Stomach (tissue), 8 donors: ENCODE measurements at regions not wholly inside any gene's neighbourhood (a gene's known extent, or its start where the extent isn't known, plus 50 kb on each side); places are given as distances from the start of the nearest gene placed in this dataset.

Experiments
- DNase-seq, 2 donors: peaks; one replicate each; pipeline versions ENCODE4 v3.0.0 to v3.0.0-alpha.2; 2013 to 2019
- H3K27ac ChIP-seq, 5 donors: fragments of 200-600 bp in 4 of 5; sonication (generic) in 4 of 5; one replicate each; pipeline ENCODE4 v1.5.1; 2013 to 2019; ENCODE audit warnings: mild to moderate bottlenecking in 1 of 5, moderate library complexity in 1 of 5
- H3K27me3 ChIP-seq, 3 donors: fragments of 200-600 bp; sonication (generic); one replicate each; pipeline ENCODE4 v1.5.1; 2017 to 2019; ENCODE audit warnings: mixed run types in 1 of 3
- H3K36me3 ChIP-seq, 4 donors: fragments of 200-600 bp; sonication (generic); 1 replicate in 3 of 4; 2 replicates in 1 of 4; pipeline ENCODE4 v1.5.1; 2016 to 2019
- H3K4me1 ChIP-seq, 4 donors: fragments of 200-600 bp; sonication (generic); one replicate each; pipeline ENCODE4 v1.5.1; 2016 to 2019
- H3K4me3 ChIP-seq, 4 donors: fragments of 200-600 bp; sonication (generic) in 3 of 4; one replicate each; pipeline ENCODE4 v1.5.1; 2016 to 2019; ENCODE audit warnings: mild to moderate bottlenecking in 1 of 4
- H3K9me3 ChIP-seq, 4 donors: fragments of 200-600 bp; sonication (generic); one replicate each; pipeline ENCODE4 v1.5.1; 2016 to 2019
- CTCF ChIP-seq, 7 experiments: fragments of 450-650 bp in 4 of 7; fragments of 200-600 bp in 3 of 7; sonication (generic) in 3 of 7; IDR thresholded peaks; one replicate each; pipeline ENCODE4 v1.5.1; 2016 to 2019; ENCODE audit warnings: antibody characterized with exemption in 7 of 7, control low read depth in 2 of 7, mild to moderate bottlenecking in 1 of 7
- EP300 ChIP-seq: sonication (generic); formaldehyde crosslinking; IDR thresholded peaks from one replicate; pipeline ENCODE4 v1.6.1; 2017; ENCODE audit warnings: antibody characterized with exemption
- POLR2A ChIP-seq, 4 donors: fragments of 450-650 bp; IDR thresholded peaks; one replicate each; pipeline ENCODE4 v1.6.1; 2016; ENCODE audit warnings: antibody characterized with exemption in 4 of 4, control low read depth in 2 of 4, mild to moderate bottlenecking in 1 of 4, moderate library complexity in 1 of 4
- POLR2AphosphoS5 ChIP-seq, 3 donors: sonication (generic); formaldehyde crosslinking; IDR thresholded peaks; one replicate each; pipeline ENCODE4 v1.6.1; 2016; ENCODE audit warnings: antibody characterized with exemption in 3 of 3
- WGBS, 5 donors: extraction: QIAGEN DNeasy Blood & Tissue Kit in 3 of 5; methylation state at CpG; one replicate each; pipeline versions ENCODE4 v1.1.5 to v1.1.7; 2013 to 2018; 5-methylcytosine and 5-hydroxymethylcytosine counted together
- intact Hi-C: fragments of 100-400 bp; cut with DNase I; formaldehyde crosslinking; loops from one replicate; pipeline ENCODE4 v1.15.1; 2023; ENCODE audit warnings: low total_unique reads
- donor health status: healthy with polysubstance abuse.
- donor health status: Bipolar disorder and iron deficiency.
- donor health status: healthy.

GRCh38 chr2:226352941-226353560 is 446.6 kb downstream of the IRS1 start:
- Histone ChIP-seq H3K4me1 (no peaks in the 10 kb centered on the region), H3K36me3 (no peaks in the 10 kb centered on the region), H3K27ac (no peak overlapping the region), H3K9me3 (no peaks in the 10 kb centered on the region), H3K4me3 (no peak overlapping the region), H3K27me3 (no peaks in the 10 kb centered on the region)
- DNase-seq = no peak
- TF ChIP-seq CTCF (IDR thresholded peaks at IDR 0.05) (no peak), POLR2AphosphoS5 (IDR thresholded peaks at IDR 0.05) (no peak), EP300 (no peak)
- WGBS, 5 donors = 85 to 92% (median 89%) methylated on average over 6 of the region's 6 CpGs
- intact Hi-C loops = no loop called here

- intact Hi-C loops = no loop called here
- Histone ChIP-seq H3K4me1 (no peaks in the 10 kb centered on the region), H3K9me3 (no peaks in the 10 kb centered on the region), H3K4me3 (no peak overlapping the region), H3K27me3 (no peaks in the 10 kb centered on the region), H3K27ac (no peak overlapping the region), H3K36me3 (no peaks in the 10 kb centered on the region)
- no peak for DNase-seq
- TF ChIP-seq EP300 = no peak
- no peak for TF ChIP-seq POLR2A (IDR thresholded peaks at IDR 0.05)
- TF ChIP-seq CTCF (IDR thresholded peaks at IDR 0.05) = no peak
- no peak for TF ChIP-seq POLR2AphosphoS5 (IDR thresholded peaks at IDR 0.05)
- WGBS, 5 donors = 75 to 88% (median 84%) methylated on average over 2 of the region's 2 CpGs
Measured at GRCh38 chr2:226351711-226352110, 447.9 kb downstream of the IRS1 start.

GRCh38 chr2:226339616-226340015 is 460.0 kb downstream of the IRS1 start:
- no peaks in the 10 kb centered on the region for H3K9me3 ChIP-seq
- no peaks in the 10 kb centered on the region for H3K36me3 ChIP-seq
- no peak for TF ChIP-seq CTCF (IDR thresholded peaks at IDR 0.05)
- H3K4me3 ChIP-seq = no peak overlapping the region
- H3K27me3 ChIP-seq = no peaks in the 10 kb centered on the region
- no peak overlapping the region for H3K27ac ChIP-seq
- intact Hi-C loops = no loop called here
- no peaks in the 10 kb centered on the region for H3K4me1 ChIP-seq
- DNase-seq = no peak

- no peaks in the 10 kb centered on the region for H3K36me3 ChIP-seq
- H3K4me1 ChIP-seq = no peaks in the 10 kb centered on the region
- no peak overlapping the region for H3K4me3 ChIP-seq
- intact Hi-C loops = no loop called here
- no peak for TF ChIP-seq CTCF (IDR thresholded peaks at IDR 0.05)
- TF ChIP-seq EP300 = no peak
- no peak for TF ChIP-seq POLR2A (IDR thresholded peaks at IDR 0.05)
- no peak for TF ChIP-seq POLR2AphosphoS5 (IDR thresholded peaks at IDR 0.05)
- no peak overlapping the region for H3K27ac ChIP-seq
- no peak for DNase-seq
- no peaks in the 10 kb centered on the region for H3K9me3 ChIP-seq
- no peaks in the 10 kb centered on the region for H3K27me3 ChIP-seq
Measured at GRCh38 chr2:226338825-226339224, 460.8 kb downstream of the IRS1 start.
